ENCODE measurements at regions not wholly inside any gene's neighbourhood (a gene's known extent, or its start where the extent isn't known, plus 50 kb on each side); places are given as distances from the start of the nearest gene placed in this dataset.

DNA sequence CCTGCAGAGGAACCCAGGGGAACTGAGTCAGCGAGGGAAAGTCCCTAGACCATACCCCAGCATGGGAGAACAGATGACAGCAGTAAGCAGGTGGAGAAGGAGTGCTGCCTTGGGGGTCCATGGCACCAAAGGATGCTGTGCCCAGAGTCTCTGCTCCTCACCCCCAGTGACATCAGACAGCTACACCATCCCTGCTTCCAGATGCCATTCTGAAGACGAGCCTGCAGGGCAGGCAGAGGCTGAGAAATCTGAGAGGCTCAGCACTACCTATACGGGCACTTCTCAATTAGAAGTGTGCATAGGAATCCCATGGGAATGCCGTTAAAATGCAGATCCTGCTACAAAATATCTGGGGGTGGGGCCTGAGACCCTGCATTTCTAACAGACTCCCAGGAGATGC is 211.3 kb upstream of the NSMCE3 start:
- Histone ChIP-seq H3K4me1 (no peaks in the 10 kb centered on the region), H3K9me3 (no peaks in the 10 kb centered on the region), H3K36me3 (no peaks in the 10 kb centered on the region), H3K27me3 (no peaks in the 10 kb centered on the region), H3K4me3 (no peak overlapping the region), H3K27ac (no peak overlapping the region)
- no peak for DNase-seq
- intact Hi-C loops (cut with DNase I; ENCODE audit: low total_unique reads): no loop called here
- TF ChIP-seq POLR2A (IDR thresholded peaks at IDR 0.05): no peak
- no peak for TF ChIP-seq CTCF (IDR thresholded peaks at IDR 0.05)

- no peaks in the 10 kb centered on the region for H3K4me1 ChIP-seq
- H3K27ac ChIP-seq: no peak overlapping the region
- intact Hi-C loops (cut with DNase I; ENCODE audit: low total_unique reads): no loop called here
- no peak for DNase-seq
- TF ChIP-seq CTCF (IDR thresholded peaks at IDR 0.05) (no peak), POLR2A (IDR thresholded peaks at IDR 0.05) (no peak)
- no peaks in the 10 kb centered on the region for H3K36me3 ChIP-seq
- no peak overlapping the region for H3K4me3 ChIP-seq
- H3K9me3 ChIP-seq: no peaks in the 10 kb centered on the region
- no peaks in the 10 kb centered on the region for H3K27me3 ChIP-seq
These were observed 210.7 kb upstream of the NSMCE3 start for GRCh38 chr15:29480278-29480677.

- DNase-seq: no peak
- H3K4me3 ChIP-seq: no peak overlapping the region
- no peaks in the 10 kb centered on the region for H3K4me1 ChIP-seq
- H3K36me3 ChIP-seq: no peaks in the 10 kb centered on the region
- no peaks in the 10 kb centered on the region for H3K9me3 ChIP-seq
- no peak overlapping the region for H3K27ac ChIP-seq
- no peaks in the 10 kb centered on the region for H3K27me3 ChIP-seq
- intact Hi-C loops (cut with DNase I; ENCODE audit: low total_unique reads): no loop called here
- TF ChIP-seq CTCF (IDR thresholded peaks at IDR 0.05) (no peak), POLR2A (IDR thresholded peaks at IDR 0.05) (no peak)
These were observed 207.6 kb upstream of the NSMCE3 start for GRCh38 chr15:29477256-29477655.

DNA sequence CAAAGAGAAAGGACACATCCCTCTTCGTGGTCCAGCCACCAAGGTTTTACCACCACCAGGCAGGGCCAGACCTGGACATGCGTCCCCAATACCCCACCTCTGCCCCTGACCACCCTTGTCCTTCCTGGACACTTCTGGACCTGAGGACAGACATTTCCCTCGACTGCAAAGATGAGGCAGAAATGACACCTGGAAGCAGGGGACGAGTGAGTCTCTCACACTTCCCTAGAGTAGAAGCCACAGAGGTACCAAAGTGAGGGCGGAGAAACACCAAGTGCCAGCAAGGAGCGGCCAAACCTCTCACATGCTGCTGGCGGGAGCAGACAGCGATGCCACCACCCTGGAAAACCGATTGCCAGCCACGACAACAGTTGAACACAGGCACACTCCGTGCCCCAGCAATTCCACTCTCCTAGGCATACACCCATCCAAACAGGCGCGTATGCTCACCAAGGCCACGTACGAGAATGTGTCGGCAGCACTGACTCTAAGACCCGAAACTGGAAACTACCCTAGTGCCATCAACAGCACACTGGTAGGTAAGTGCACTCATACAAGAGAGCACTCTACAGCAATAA is 207.0 kb upstream of the NSMCE3 start:
- H3K4me1 ChIP-seq: no peaks in the 10 kb centered on the region
- DNase-seq: no peak
- no peaks in the 10 kb centered on the region for H3K27me3 ChIP-seq
- no peak overlapping the region for H3K4me3 ChIP-seq
- no peak overlapping the region for H3K27ac ChIP-seq
- H3K9me3 ChIP-seq: no peaks in the 10 kb centered on the region
- intact Hi-C loops (cut with DNase I; ENCODE audit: low total_unique reads): no loop called here
- TF ChIP-seq CTCF (IDR thresholded peaks at IDR 0.05) (no peak), POLR2A (IDR thresholded peaks at IDR 0.05) (no peak)
- no peaks in the 10 kb centered on the region for H3K36me3 ChIP-seq

GRCh38 chr15:29475096-29475495 is 205.5 kb upstream of the NSMCE3 start:
- Histone ChIP-seq H3K9me3 (no peaks in the 10 kb centered on the region), H3K36me3 (no peaks in the 10 kb centered on the region), H3K4me1 (no peaks in the 10 kb centered on the region), H3K27ac (no peak overlapping the region), H3K4me3 (no peak overlapping the region), H3K27me3 (no peaks in the 10 kb centered on the region)
- TF ChIP-seq CTCF (IDR thresholded peaks at IDR 0.05) (no peak), POLR2A (IDR thresholded peaks at IDR 0.05) (no peak)
- no peak for DNase-seq
- intact Hi-C loops (cut with DNase I; ENCODE audit: low total_unique reads): no loop called here
